Left ventricle myocardium inferior (tissue), 1 donor: ENCODE measurements at regions not wholly inside any gene's neighbourhood (a gene's known extent, or its start where the extent isn't known, plus 50 kb on each side); places are given as distances from the start of the nearest gene placed in this dataset.

Experiments used
- DNase-seq: peaks from one replicate; pipeline ENCODE4 v3.0.0-alpha.2; 2020
- H3K27ac ChIP-seq: fragments of 200-600 bp; replicated peaks from 2 replicates; pipeline ENCODE4 v1.8.0; 2021
- H3K27me3 ChIP-seq: fragments of 200-600 bp; 2 replicates; pipeline ENCODE4 v1.8.0; 2021; ENCODE audit warnings: low read depth
- H3K36me3 ChIP-seq: fragments of 200-600 bp; 2 replicates; pipeline ENCODE4 v1.8.0; 2021
- H3K4me1 ChIP-seq: fragments of 200-600 bp; 2 replicates; pipeline ENCODE4 v1.8.0; 2021
- H3K4me3 ChIP-seq: fragments of 200-600 bp; 2 replicates; pipeline ENCODE4 v1.8.0; 2021; ENCODE audit warnings: mild to moderate bottlenecking, moderate library complexity
- H3K9me3 ChIP-seq: fragments of 200-600 bp; replicated peaks from 2 replicates; pipeline ENCODE4 v1.8.0; 2021
- intact Hi-C: fragments of 100-400 bp; cut with micrococcal nuclease; formaldehyde crosslinking; loops from one replicate; pipeline ENCODE4 v1.11.0; 2022
- TF ChIP-seq, protein P1 (sequence below): fragments of 200-600 bp; IDR thresholded peaks from 2 replicates; pipeline ENCODE4 v1.8.0; 2021; ENCODE audit warnings: antibody characterized with exemption, mild to moderate bottlenecking, borderline replicate concordance
- donor health status: DM: no; HTN: yes; CAD: no; lungs with severe emphysema.

DNA sequence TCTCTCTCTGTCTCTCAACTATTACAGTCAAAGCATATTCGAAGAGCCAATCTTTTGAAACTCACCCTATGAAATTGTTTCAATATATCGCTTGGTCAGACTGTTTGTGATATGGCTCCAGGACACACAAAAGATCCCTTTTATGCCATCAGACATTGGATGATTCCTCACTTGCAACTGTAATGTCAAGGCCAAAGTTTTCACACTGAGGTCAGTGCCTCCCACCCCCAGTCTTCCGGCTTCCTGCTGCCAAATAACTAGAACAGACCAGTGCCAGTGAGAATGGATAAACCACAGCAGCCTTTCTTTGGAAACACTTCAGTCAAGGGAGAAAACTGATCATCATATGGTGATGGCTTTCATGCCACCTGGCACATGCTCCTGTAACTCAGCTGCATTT lies 321.9 kb upstream of the ZFHX3 start:
- H3K27ac ChIP-seq, result no peak overlapping the region
- peaks cover 52% of the 10 kb centered on the region for H3K27me3 ChIP-seq
- intact Hi-C loops, result no loop called here
- peaks cover 4% of the 10 kb centered on the region for H3K4me1 ChIP-seq
- TF ChIP-seq, protein P1, sequence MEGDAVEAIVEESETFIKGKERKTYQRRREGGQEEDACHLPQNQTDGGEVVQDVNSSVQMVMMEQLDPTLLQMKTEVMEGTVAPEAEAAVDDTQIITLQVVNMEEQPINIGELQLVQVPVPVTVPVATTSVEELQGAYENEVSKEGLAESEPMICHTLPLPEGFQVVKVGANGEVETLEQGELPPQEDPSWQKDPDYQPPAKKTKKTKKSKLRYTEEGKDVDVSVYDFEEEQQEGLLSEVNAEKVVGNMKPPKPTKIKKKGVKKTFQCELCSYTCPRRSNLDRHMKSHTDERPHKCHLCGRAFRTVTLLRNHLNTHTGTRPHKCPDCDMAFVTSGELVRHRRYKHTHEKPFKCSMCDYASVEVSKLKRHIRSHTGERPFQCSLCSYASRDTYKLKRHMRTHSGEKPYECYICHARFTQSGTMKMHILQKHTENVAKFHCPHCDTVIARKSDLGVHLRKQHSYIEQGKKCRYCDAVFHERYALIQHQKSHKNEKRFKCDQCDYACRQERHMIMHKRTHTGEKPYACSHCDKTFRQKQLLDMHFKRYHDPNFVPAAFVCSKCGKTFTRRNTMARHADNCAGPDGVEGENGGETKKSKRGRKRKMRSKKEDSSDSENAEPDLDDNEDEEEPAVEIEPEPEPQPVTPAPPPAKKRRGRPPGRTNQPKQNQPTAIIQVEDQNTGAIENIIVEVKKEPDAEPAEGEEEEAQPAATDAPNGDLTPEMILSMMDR, result no peak
- no peak overlapping the region for H3K4me3 ChIP-seq
- no peaks in the 10 kb centered on the region for H3K36me3 ChIP-seq
- no peak for DNase-seq
- H3K9me3 ChIP-seq, result no peaks in the 10 kb centered on the region

DNA sequence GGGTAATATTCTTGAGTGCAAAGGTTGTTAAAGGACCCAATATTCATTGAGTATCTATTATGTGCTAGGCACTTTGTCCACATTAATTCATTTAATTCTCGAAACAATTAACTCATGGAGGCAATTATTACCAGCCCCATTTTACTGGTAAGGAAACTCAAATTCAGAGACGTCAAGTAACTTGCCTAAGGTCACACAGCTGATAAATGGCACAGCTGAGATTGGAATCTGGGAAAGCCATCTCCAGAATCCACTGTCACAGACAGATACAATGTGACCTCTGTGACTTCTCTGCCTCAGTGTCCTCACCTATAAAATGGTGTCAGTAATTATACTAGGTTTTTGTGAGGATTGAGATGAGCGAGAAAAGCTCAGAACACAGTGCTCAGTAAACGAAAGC lies 320.8 kb upstream of the ZFHX3 start:
- Histone ChIP-seq H3K4me3 (no peak overlapping the region), H3K9me3 (no peaks in the 10 kb centered on the region), H3K27me3 (peaks cover 56% of the 10 kb centered on the region), H3K4me1 (peaks cover 4% of the 10 kb centered on the region), H3K27ac (no peak overlapping the region), H3K36me3 (no peaks in the 10 kb centered on the region)
- intact Hi-C loops, result no loop called here
- DNase-seq, result no peak
- TF ChIP-seq, protein P1, result no peak

DNA sequence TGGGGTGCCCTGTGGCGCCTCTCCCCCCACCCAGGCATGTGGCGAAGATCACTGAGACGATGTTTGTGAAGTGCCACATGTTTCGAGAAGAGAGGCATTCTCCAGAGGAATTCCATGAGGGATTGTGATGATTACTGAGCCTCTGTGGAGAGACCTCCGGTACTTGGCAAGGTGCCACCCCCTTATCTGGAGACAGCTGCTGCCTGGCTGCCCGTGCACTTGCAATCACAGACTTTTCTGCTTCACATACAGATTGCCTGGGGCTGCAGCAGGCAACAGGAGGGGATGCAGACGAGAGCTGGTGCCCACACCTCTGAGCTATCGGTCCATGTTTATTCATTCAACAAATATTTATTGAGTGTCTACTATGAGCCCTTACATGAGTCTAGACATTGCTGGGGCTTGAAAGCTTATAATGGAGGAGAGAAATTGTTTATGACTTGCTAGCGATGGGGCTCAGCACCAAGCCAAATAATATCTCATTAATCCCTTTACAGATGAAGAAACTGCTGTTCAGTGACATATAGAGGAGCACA lies 317.2 kb upstream of the ZFHX3 start:
- Histone ChIP-seq H3K9me3 (no peaks in the 10 kb centered on the region), H3K4me3 (no peak overlapping the region), H3K27ac (no peak overlapping the region), H3K4me1 (peaks cover 4% of the 10 kb centered on the region), H3K36me3 (no peaks in the 10 kb centered on the region), H3K27me3 (peaks cover 50% of the 10 kb centered on the region)
- DNase-seq, result no peak
- TF ChIP-seq, protein P1, result no peak
- intact Hi-C loops, result no loop called here

DNA sequence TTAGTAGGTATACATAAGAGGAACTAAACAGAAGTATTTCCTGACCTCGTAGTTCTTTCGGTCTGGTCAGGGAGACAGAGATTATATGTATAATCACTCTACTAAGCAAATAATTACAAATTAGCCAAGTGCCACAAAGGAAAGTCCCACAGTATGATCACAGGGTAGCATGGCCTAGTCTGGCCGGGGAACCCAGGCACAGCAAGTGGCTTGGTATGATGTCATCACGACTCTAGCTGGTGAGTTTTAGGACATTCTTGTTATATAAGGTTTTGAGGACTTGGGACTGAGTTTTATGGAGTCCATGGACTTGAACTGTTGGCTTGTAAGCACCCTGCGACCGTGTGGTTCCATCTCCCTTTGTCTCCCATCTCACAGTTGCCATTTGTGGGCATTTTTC lies 316.5 kb upstream of the ZFHX3 start:
- Histone ChIP-seq H3K27me3 (peaks cover 51% of the 10 kb centered on the region), H3K4me1 (peaks cover 4% of the 10 kb centered on the region), H3K9me3 (no peaks in the 10 kb centered on the region), H3K4me3 (no peak overlapping the region), H3K27ac (no peak overlapping the region), H3K36me3 (no peaks in the 10 kb centered on the region)
- TF ChIP-seq, protein P1, result no peak
- intact Hi-C loops, result no loop called here
- DNase-seq, result no peak

DNA sequence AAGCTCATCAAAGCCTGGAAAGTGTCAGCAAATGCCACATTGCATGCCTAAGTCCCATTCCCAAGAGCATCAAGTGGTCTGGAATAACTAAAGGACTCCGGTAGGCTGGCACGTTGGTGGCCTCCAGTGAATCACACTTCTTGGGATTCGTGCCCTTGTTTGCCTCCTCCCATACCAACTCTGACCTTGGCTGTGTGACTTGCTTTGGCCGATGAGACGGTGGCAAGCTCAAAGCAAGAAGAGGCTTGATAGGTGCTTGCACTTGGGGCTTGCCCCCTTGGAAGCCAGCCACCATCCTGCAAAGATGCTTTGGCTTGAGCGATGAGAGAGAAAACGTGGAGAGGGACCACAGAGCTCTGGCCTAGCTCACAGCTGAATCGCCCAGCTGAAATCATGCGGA lies 313.1 kb upstream of the ZFHX3 start:
- no peak overlapping the region for H3K27ac ChIP-seq
- no peaks in the 10 kb centered on the region for H3K36me3 ChIP-seq
- no peak overlapping the region for H3K4me3 ChIP-seq
- intact Hi-C loops, result no loop called here
- H3K27me3 ChIP-seq, result peaks cover 21% of the 10 kb centered on the region
- no peak for DNase-seq
- H3K4me1 ChIP-seq, result peaks cover 4% of the 10 kb centered on the region
- TF ChIP-seq, protein P1, result no peak
- no peaks in the 10 kb centered on the region for H3K9me3 ChIP-seq
